HG03064 (cell line): ENCODE measurements at regions not wholly inside any gene's neighbourhood (a gene's known extent, or its start where the extent isn't known, plus 50 kb on each side); places are given as distances from the start of the nearest gene placed in this dataset.

Experiments
- ATAC-seq: cut with Tn5 transposase; IDR thresholded peaks from one replicate; pipeline ENCODE4 v1.9.1; 2021; ENCODE audit warnings: low read depth; ENCODE audit not compliant: unreplicated experiment

DNA sequence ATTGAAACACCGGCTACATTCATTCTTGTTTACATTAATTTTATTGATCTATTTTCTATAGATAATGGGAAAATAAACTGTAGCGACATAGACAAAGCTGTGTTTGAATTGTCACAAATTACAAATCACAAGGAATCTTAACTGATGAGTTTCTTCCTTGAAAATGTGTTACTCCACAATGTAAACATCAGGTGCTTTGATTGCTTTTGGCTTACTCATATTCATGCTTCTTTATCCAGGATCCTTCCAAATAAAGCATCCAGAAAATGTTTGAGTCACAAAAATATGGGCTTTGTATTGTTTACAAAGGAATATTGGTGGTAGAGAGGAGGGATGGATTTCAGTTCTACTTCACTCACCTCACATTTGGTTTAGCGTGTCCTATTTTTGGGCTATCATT is 64.0 kb downstream of the BMP2 start:
- ATAC-seq, result no peak

DNA sequence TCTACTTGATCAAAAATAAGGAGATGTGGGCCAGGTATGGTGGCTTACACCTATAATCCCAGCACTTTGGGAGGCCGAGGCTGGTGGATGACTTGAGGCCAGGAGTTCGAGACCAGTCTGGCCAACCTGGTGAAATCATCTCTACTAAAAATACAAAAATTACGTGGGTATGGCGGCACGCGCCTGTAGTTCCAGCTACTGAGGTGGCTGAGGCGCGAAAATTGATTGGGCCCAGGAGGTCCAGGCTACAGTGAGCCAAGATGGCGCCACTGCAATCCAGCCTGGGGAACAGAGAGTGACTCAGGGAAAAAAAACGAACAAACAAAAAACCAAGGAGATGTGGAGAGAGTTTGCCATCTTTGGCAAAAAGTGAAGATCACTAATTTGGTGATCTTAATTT is 65.3 kb downstream of the BMP2 start:
- ATAC-seq, result no peak

DNA sequence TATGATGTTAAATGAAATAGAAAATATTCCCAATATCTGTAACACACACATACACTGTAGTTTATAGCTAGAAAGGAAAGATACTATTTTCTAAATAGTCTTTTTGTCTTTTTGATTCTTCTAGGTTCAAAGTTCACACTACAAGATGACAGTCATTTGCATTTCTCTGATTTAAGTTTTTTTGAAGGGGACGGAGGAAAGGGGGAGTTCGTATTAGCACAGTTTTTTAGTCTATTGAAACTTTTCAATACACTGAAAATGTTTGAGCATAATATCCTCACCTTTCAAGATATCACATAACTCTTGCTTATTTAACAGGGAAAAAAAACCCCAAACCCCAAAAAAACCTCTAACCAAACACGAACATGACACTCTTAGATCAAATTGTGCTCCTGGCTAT is 68.1 kb downstream of the BMP2 start:
- no peak for ATAC-seq

DNA sequence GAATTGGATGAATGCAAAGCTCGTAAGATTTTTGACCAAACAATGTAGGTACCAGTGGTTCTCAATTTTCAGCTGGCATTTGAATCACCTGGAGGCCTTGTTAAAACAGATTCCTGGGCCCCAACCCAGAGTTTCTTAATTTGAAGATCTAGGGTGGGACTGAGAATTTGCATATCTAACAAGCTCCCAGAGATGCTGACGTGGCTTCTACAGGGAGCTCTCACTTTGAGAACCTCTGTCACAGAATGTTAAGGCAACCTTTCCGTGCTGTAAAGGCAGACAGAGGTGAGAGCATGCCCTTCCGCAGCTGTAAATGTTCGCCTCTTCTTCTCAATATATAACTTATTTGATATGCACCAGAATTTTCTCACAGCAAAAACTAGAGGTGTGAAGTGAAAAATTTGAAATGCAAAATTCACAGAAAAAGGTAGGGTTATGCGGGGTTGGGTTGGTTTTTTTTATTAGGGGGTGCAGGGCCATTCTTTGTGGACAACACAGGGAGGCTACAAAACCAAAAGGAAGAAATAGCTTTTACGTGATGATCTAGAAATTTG is 69.4 kb downstream of the BMP2 start:
- ATAC-seq, result no peak

DNA sequence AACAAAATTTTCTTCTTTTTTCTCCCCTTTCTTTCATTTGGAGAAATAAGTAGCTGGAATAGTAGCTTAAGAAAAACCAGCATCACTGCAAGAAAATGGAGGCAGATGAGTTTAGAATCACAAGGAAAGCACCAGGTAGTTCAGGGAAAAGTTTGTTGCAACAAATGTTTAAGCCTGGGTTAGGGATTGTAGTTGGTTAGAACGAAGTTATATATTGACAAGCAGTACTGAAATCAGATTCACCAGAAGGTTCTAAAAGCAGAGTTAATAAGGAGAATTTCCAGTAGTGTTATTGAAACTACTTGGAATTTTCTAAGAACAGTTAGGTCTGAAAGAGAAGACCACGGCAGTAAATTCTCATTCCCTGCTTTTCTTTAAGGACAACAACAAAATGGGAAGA is 70.2 kb downstream of the BMP2 start:
- no peak for ATAC-seq

DNA sequence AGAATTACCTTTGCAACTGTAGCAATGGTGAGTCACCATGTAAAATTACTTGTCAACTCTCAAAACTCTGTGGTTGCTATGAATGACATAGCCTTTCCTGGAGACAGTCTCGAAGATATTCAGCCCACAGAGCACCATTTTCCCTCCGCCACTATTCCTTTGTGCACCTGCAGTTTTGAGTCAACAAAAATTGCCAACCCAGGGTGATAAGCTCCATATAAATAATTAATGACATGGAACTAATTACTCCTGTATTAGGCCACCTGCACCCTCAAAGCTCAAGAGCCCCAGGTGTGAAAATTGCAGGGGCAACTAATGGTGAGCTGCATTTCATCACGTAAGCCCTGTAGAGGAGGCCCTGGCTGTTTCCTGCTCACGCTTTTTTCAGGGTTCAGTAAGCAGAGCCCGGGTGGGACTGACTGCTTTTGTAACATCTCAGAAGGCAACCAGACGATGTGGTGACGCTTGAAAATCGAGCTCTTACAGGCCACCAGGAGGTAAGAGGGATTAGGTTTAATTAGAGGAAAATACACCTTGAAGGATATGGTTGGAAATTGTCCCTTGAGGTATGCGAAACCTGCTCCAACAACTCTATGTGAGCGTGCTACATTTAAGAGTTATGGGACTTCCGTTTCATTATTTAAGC is 70.8 kb downstream of the BMP2 start:
- no peak for ATAC-seq

DNA sequence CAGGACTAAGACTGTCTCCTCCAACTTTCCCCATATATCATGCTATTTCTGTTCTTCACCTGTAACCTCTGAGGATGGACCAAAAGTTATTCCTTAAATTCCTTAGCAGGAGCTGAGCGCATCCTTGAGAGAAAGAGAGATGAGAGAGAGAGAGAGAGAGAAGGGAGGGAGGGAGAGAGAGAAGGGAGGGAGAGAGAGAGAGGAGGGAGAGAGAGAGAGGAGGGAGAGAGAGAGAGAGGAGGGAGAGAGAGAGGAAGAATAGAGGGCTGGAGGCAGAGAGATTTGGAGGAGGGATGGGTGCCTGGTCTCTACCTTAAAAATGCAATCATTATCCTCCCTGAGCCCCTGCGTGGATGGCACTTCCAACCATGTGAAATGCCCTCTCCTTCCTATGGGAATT is 73.6 kb downstream of the BMP2 start:
- no peak for ATAC-seq

DNA sequence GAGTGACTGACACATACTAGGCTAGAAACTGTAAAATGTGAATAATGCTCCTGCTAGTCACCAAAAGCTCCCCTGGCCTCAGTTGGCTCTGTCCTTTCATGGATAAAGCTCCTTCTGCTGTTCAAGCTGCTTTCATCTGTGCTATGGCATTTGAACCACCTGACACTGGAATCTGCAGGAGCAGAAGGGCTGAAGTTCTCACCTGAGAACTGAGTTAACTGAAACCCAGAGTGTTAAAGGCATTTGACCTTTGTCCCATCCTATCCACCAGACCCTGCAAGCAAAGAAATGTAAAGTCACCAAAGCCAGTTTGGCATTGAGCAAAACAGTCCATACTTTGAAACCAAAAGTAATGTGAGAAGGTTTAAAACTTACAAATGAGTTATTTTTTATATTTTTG is 77.7 kb downstream of the BMP2 start:
- ATAC-seq, result no peak

DNA sequence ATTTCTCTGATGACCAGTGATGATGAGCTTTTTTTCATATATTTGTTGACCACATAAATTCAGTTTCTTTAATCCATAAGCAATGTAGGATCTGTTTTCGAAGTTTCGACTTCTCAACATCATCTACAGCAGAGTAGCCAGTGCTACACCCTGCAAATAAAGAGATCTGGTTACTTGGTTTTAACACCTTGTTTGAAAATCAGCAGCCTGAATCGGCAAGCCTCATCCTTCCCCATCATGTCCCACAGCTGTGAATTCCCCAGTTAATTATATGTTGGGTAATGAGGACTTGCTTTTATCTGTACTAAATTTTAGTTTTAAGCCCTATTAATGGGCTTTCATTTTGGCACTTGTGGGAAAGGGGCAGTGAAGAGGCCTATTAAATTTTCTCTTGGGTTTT is 80.6 kb downstream of the BMP2 start:
- no peak for ATAC-seq

DNA sequence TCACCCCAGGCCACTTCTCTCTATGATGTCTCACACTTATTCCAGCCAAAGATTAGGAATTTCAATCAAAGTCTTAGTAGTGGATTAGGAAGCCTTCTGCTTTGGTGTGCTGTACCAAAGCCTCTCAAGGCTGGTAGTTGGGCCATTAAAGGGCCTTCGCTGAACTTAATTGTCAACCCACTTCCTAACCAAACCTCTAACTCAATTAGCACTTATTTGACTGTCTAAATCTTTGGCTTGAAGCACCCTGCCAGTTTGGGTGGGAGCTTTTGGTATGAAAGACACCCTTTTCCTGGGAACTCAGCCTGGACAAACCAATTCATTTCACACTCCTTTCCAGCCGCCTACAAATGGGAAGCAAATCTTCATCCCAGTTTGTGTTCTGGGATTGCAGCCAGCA is 81.5 kb downstream of the BMP2 start:
- no peak for ATAC-seq

DNA sequence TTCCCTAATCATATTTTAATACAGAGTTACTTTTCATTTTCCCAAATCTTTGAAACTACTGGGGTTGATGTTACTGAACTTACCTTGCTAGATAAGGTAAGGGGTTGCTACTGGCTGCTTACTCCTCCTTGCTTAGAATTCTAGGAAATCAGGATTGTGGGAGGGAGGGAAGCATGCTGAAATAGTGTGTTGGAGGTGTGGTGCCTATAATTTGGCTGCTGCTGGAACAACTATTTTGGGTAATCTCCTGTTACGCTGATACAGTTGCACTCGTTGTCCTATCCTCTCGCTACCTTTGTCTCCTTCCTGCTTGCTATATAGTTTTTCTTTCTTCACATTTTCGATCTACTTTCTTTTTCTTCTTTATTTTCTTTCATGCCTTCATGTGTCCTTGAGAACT is 83.7 kb downstream of the BMP2 start:
- no peak for ATAC-seq

DNA sequence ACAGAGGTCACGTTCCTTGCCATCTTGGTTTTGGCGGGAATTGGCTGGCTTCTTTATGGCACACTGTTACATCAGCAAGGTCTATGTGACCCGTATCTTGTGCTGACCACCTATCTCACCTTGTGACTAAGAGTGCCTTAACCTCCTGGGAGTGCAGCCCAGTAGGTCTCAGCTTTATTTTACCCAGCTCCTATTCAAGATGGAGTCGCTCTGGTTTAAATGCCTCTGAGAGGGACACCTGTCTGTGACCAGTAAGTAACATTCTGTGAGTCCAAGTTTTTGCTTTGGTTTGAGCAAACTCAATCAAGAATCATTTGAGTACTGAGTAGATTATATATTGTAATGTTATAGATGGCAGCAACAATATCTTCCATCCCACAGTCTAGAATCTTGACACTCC is 85.0 kb downstream of the BMP2 start:
- no peak for ATAC-seq

DNA sequence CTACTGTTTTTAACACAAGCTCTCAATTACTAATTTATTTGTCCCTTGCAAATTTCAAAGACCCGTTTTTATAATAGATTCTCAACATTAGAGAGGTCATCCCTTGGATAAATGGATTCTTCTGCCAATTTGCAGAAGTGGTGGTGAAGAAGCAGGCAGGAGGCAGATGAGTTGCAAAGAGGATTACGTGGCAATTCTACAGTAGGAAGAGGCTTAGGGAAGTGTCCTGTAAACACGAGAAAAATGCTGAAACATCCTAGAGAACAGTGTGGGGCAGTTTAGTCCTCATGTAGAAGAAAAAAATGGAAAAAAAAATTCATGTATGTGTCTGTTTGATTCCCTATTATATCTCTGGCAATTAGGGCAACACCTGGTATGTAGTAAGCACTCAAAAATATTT is 87.6 kb downstream of the BMP2 start:
- ATAC-seq, result no peak

DNA sequence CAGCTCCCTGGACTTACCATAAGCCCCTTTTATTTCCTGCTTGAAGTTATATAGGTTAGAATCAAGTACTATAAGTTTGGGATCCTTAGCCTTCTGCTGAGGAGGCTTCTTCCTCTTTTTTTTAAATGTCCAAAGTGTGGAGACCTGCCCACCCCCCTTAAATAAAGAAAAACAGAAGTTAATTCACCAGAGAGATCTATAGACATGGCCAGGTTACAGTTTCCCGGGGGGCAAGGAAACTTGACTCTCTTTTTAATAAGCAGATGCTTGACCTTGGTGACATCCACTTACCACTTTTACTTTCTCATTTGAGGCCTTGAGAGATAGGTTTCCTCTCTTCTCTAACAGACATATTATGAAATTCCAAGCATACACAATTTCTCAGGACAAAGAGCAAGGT is 88.3 kb downstream of the BMP2 start:
- no peak for ATAC-seq

DNA sequence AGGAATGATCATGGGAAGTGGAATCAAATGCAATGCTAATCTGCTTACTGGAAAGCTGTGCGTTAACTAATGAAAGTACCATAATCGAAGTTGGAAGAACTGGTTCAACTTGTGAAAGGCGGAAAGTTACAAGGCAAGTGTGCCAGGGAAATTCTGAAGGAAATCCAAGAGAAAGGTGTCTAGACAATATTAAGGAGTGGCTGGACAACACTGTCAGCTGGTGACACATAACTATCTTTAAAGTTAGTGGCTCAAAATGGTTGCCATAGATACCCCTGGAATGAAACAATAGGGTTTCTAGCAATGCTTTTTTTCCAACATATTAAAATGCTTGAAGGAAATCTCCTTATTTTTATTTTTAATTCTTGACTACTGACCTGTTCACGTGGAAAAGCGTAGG is 90.4 kb downstream of the BMP2 start:
- ATAC-seq, result no peak

DNA sequence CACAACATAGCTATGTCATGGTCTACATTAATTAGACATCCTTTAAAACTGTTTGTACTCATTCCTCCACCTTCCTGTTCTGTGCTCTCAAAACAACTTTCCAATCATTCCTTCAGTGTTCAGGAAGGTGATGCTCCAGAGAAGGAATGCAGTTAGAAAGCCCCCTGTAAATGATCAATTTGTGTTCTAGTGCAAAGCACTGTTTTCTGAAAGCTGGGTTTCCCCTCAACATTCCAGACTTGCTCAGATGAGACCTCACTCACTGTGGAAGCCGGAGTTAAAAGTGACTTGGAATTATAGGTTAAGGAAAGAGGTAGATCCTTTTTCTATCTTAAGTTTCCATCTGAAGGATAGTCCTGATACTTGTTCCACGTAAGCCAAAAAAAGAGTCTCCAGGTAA is 95.9 kb downstream of the BMP2 start:
- no peak for ATAC-seq

DNA sequence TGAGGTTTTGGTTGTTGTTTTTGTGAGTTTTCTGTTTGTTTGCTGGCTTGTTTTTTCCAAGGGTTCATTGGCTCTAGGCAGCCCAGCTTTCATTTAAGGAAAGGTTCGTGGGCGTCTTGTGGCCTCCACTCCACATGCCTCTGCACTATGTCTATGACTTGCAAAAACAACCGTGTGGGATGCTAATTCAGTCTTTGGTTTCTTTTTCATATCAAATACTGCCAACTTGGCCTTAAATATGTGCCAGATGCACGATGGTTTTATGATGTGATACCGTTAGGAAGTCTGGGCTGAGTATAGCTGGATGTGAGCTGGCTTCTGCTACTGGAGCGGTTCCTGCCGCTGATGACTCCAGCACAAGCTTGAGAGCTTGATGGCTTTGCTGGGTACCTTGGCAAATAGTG is 96.3 kb downstream of the BMP2 start:
- ATAC-seq, result no peak

DNA sequence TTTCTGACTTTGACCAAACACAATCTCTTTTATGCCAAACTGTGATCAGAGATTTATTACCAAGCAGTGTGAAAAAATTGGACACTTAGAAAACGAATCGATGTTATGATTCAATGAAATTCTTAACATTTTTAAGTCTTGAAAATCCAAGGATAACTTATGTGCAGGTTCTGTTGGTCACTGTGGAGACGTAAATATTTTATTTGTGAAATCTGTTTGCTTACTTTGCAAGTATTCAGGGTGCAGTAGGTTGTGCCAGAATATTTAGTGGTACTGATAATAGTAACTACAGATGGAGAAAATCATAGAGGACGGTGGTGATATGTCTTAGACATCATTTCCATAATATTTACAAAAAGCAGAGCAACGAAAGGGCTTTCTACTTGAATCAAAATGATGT is 97.3 kb downstream of the BMP2 start:
- no peak for ATAC-seq

DNA sequence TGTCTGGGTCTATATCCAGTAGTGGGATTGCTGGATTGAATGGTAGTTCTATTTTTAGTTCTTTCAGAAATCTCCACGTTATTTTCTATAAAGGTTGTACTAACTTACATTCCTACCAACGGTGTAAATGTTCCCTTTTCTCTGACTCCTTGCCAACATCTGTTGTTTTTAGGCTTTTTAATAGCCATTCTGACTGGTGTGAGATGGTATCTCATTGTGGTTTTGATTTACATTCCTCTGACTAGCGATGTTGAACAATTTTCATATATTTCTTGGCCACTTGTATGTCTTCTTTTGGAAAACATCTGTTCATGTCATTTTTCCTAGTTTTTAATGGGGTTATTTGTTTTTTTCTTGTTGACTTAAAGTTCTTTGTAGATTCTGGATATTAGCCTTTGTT is 99.3 kb downstream of the BMP2 start:
- ATAC-seq, result no peak

DNA sequence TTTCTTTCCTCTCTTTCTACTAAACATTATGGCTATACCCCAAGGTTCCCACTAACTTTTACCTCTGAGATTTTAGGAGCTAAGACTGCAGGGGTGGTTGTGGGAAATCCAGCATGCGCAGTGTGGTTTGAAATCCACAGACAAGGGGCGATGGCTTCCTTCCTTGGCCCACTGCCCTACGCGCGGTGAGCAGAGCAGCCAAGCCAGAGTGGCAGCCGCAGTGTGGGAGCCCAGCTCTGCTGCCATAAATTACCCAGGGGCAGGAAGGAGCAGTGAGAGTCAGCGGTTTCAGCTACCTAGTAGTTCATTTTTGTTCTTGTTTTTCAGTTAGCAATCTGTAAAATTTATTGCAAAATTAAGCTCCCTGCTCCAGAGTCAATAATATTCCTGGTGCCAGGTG is 101.4 kb downstream of the BMP2 start:
- no peak for ATAC-seq

DNA sequence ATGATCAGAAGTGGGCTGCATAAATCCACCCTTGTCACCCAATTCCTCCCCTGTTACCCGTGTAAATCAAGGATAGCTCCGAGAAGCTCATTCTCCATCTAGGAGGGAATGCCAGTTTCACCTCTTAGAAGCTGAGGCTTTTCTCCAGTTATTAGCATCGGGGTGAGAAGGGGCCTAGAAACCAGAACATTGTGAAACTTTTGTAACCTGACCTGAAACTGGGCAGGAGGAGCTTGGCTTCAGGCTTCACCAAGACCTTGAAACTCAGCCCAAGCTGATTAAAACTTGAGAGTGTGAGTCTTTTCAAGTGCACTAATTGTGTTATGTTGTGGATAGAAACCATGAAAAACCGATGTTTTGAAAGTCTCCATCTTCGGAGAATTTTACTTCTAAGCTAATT is 103.1 kb downstream of the BMP2 start:
- no peak for ATAC-seq

DNA sequence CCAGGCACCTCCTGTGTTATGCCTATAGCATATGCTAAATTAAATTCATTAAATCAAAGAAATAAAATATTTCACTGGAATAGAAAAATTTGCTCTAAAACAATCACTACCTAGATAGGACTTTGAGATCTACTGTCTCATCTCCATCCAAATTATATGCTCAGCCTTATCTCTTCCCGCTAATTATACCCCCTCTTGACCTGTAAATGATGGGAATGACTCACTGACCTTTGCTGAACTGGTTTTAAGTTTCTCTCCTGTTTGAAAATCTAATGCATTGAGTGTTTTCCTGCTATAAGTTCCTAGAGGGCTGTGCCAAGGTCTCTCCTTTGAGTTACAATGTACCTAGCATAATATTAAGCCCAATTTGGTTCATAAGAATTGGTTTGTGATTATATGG is 110.1 kb downstream of the BMP2 start:
- ATAC-seq, result no peak
